ENCODE measurements at regions not wholly inside any gene's neighbourhood (a gene's known extent, or its start where the extent isn't known, plus 50 kb on each side); places are given as distances from the start of the nearest gene placed in this dataset.

DNA sequence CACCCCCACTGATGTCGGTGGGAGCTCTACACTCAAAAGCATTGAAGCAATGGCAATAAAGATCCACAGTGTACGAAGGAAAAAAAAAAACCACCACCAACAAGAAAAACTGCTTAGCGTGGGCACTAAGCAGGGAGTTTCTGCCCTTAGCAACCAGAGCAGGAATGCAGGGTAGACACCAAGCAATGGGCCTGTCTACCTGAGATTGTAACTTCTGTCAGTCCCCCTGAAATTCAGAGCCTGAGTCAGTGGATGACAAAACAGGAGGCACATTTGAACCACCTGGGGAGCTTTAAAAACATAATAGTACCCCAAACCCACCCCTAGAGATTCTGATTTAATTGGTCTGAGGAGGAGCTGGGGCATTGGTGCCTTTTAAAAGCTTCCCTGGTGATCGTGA is 275.2 kb downstream of the SATB1 start:
- no peaks in the 10 kb centered on the region for H3K36me3 ChIP-seq
- TF ChIP-seq CTCF (IDR thresholded peaks at IDR 0.05; ENCODE audit: low read depth, low read length) = no peak
- no peak for DNase-seq (ENCODE audit: low read depth in 1 of 2, low spot score in 1 of 2)

DNA sequence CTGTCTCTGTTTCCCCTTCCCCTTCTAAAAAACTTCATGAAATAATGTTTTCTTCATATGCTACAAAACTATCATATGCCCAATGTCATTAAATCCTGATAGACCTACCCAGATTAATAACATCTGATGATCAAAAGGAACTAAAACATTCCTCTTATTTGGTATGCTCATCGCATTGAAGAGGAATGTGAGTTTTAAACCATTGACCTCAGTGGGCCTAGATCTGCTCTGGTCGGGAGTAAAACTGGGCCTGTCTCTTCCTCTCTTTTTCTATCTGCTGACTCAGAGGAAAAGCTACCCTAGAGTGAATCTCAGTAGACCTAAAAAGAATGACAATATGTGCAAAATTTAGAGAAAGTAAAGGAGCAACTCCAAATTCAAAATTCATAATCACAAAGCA is 275.8 kb downstream of the SATB1 start:
- Histone ChIP-seq H3K4me1 (ENCODE audit: low read depth) (no peaks in the 10 kb centered on the region), H3K9me3 (ENCODE audit: low read depth) (no peaks in the 10 kb centered on the region), H3K4me3 (no peak overlapping the region), H3K36me3 (no peaks in the 10 kb centered on the region), H3K27me3 (no peaks in the 10 kb centered on the region), H3K27ac (no peak overlapping the region)
- no peak for TF ChIP-seq CTCF (IDR thresholded peaks at IDR 0.05; ENCODE audit: low read depth, low read length)
- DNase-seq (ENCODE audit: low read depth in 1 of 2, low spot score in 1 of 2) = no peak

More for the DNA sequence above, 275.2 kb downstream of the SATB1 start:
- no peaks in the 10 kb centered on the region for H3K27me3 ChIP-seq
- no peak overlapping the region for H3K4me3 ChIP-seq
- H3K4me1 ChIP-seq (ENCODE audit: low read depth) = no peaks in the 10 kb centered on the region
- no peak overlapping the region for H3K27ac ChIP-seq
- H3K9me3 ChIP-seq (ENCODE audit: low read depth) = no peaks in the 10 kb centered on the region

DNA sequence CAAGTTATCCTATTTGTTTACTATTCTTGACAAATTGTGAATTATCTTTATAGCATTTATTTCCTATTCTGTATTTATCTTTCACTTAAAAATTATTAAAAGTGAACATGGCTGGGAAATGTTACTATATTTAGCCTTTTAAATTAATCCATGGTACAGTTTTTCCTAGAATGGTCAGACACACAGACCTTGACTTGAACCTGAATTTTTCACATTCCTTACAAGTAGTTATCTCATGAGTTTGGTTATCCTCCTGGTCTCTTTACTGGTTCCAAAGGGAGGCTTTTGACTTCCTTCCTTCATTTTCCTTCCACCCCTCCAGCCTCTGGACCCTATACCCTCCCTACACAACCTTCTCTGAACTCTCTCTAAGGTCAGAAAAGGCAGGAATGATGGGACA is 280.6 kb downstream of the SATB1 start:
- H3K36me3 ChIP-seq = no peaks in the 10 kb centered on the region
- H3K4me1 ChIP-seq (ENCODE audit: low read depth) = no peaks in the 10 kb centered on the region
- DNase-seq (ENCODE audit: low read depth in 1 of 2, low spot score in 1 of 2) = peak in 1 of 2 donors; percentile 21
- no peak for TF ChIP-seq CTCF (IDR thresholded peaks at IDR 0.05; ENCODE audit: low read depth, low read length)
- H3K27ac ChIP-seq = no peak overlapping the region
- H3K27me3 ChIP-seq = no peaks in the 10 kb centered on the region
- no peak overlapping the region for H3K4me3 ChIP-seq
- no peaks in the 10 kb centered on the region for H3K9me3 ChIP-seq (ENCODE audit: low read depth)

- Histone ChIP-seq H3K9me3 (ENCODE audit: low read depth) (no peaks in the 10 kb centered on the region), H3K4me1 (ENCODE audit: low read depth) (no peaks in the 10 kb centered on the region), H3K36me3 (no peaks in the 10 kb centered on the region), H3K27me3 (no peaks in the 10 kb centered on the region), H3K27ac (no peak overlapping the region), H3K4me3 (no peak overlapping the region)
- TF ChIP-seq CTCF (IDR thresholded peaks at IDR 0.05; ENCODE audit: low read depth, low read length) = no peak
- DNase-seq (ENCODE audit: low read depth in 1 of 2, low spot score in 1 of 2) = no peak
Observed at GRCh38 chr3:18143258-18143780, 281.8 kb downstream of the SATB1 start.

GRCh38 chr3:18137958-18138357 is 287.2 kb downstream of the SATB1 start:
- no peaks in the 10 kb centered on the region for H3K4me1 ChIP-seq (ENCODE audit: low read depth)
- no peaks in the 10 kb centered on the region for H3K27me3 ChIP-seq
- no peaks in the 10 kb centered on the region for H3K9me3 ChIP-seq (ENCODE audit: low read depth)
- no peak overlapping the region for H3K4me3 ChIP-seq
- DNase-seq (ENCODE audit: low read depth in 1 of 2, low spot score in 1 of 2) = no peak
- H3K36me3 ChIP-seq = no peaks in the 10 kb centered on the region
- H3K27ac ChIP-seq = no peak overlapping the region
- TF ChIP-seq CTCF (IDR thresholded peaks at IDR 0.05; ENCODE audit: low read depth, low read length) = no peak

All from cardiac muscle cell (in vitro differentiated cells and primary cell).